Esophagus muscularis mucosa (tissue), 4 donors: ENCODE measurements at regions not wholly inside any gene's neighbourhood (a gene's known extent, or its start where the extent isn't known, plus 50 kb on each side); places are given as distances from the start of the nearest gene placed in this dataset.

Experiments
- DNase-seq: peaks from one replicate; pipeline ENCODE4 v3.0.0-alpha.2; 2017; ENCODE audit errors: extremely low spot score
- H3K27ac ChIP-seq, 4 donors: fragments of 200-600 bp; sonication (generic); replicated peaks in 1 of 4; 1 replicate in 3 of 4; 2 replicates in 1 of 4; pipeline ENCODE4 v1.5.1; 2016 to 2019; ENCODE audit warnings: mild to moderate bottlenecking in 1 of 4
- H3K27me3 ChIP-seq, 4 donors: fragments of 200-600 bp; sonication (generic); one replicate each; pipeline versions ENCODE4 v1.5.1 to v1.6.0; 2016 to 2019
- H3K36me3 ChIP-seq, 4 donors: fragments of 200-600 bp; sonication (generic); one replicate each; pipeline ENCODE4 v1.5.1; 2016 to 2019
- H3K4me1 ChIP-seq, 4 donors: fragments of 200-600 bp; sonication (generic); one replicate each; pipeline ENCODE4 v1.5.1; 2016 to 2019
- H3K4me3 ChIP-seq, 4 donors: fragments of 200-600 bp; sonication (generic); 1 replicate in 2 of 4; 2 replicates in 2 of 4; pipeline ENCODE4 v1.5.1; 2016 to 2019; ENCODE audit warnings: mild to moderate bottlenecking in 4 of 4, moderate library complexity in 1 of 4
- H3K9me3 ChIP-seq, 4 donors: fragments of 200-600 bp; sonication (generic); 1 replicate in 3 of 4; 2 replicates in 1 of 4; pipeline ENCODE4 v1.5.1; 2016 to 2019
- EP300 ChIP-seq: sonication (generic); formaldehyde crosslinking; IDR thresholded peaks from one replicate; pipeline ENCODE4 v1.6.1; 2017; ENCODE audit warnings: antibody characterized with exemption
- POLR2A ChIP-seq: fragments of 450-650 bp; IDR thresholded peaks from one replicate; pipeline ENCODE4 v1.6.1; 2017; ENCODE audit warnings: antibody characterized with exemption, moderate library complexity, mild to moderate bottlenecking, low read depth
- POLR2AphosphoS5 ChIP-seq, 2 donors: sonication (generic); formaldehyde crosslinking; IDR thresholded peaks; one replicate each; pipeline ENCODE4 v1.6.1; 2017; ENCODE audit warnings: antibody characterized with exemption in 2 of 2
- WGBS: methylation state at CpG from one replicate; pipeline ENCODE4 v1.1.5; 2018; 5-methylcytosine and 5-hydroxymethylcytosine counted together
- intact Hi-C: fragments of 100-400 bp; cut with DNase I; formaldehyde crosslinking; loops from one replicate; pipeline ENCODE4 v1.15.1; 2023
- TF ChIP-seq, protein P1 (sequence below), 3 experiments: fragments of 200-600 bp in 2 of 3; fragments of 450-650 bp in 1 of 3; sonication (generic) in 2 of 3; IDR thresholded peaks; one replicate each; pipeline ENCODE4 v1.5.1; 2017 to 2019; ENCODE audit warnings: antibody characterized with exemption in 3 of 3, mild to moderate bottlenecking in 2 of 3, moderate library complexity in 1 of 3

DNA sequence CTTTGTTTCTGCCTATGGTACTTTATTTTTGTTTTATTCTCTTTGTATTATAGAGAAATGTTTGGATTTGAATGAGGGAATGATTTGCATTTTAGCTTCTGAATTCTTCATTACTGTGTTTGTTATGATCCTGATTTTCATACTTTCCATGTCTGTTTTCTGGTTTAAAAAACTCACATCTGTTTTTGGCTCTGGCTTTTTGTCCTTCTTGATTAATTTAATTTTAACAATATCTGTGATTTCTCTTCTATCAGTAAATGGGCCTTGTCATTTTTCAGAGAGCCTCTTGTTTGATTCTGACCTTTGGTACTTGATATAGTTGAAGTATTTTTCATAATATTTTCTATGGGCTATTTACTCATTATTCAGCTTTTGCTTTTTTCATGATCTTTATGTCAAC is 341.6 kb upstream of the HAND2 start:
- TF ChIP-seq POLR2AphosphoS5 (IDR thresholded peaks at IDR 0.05), result no peak
- no peak for TF ChIP-seq EP300
- TF ChIP-seq, protein P1, sequence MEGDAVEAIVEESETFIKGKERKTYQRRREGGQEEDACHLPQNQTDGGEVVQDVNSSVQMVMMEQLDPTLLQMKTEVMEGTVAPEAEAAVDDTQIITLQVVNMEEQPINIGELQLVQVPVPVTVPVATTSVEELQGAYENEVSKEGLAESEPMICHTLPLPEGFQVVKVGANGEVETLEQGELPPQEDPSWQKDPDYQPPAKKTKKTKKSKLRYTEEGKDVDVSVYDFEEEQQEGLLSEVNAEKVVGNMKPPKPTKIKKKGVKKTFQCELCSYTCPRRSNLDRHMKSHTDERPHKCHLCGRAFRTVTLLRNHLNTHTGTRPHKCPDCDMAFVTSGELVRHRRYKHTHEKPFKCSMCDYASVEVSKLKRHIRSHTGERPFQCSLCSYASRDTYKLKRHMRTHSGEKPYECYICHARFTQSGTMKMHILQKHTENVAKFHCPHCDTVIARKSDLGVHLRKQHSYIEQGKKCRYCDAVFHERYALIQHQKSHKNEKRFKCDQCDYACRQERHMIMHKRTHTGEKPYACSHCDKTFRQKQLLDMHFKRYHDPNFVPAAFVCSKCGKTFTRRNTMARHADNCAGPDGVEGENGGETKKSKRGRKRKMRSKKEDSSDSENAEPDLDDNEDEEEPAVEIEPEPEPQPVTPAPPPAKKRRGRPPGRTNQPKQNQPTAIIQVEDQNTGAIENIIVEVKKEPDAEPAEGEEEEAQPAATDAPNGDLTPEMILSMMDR (IDR thresholded peaks at IDR 0.05), result no peak
- TF ChIP-seq POLR2A, result no peak
- DNase-seq, result no peak
- no peaks in the 10 kb centered on the region for H3K9me3 ChIP-seq
- H3K36me3 ChIP-seq, result no peaks in the 10 kb centered on the region
- no peak overlapping the region for H3K27ac ChIP-seq
- no peak overlapping the region for H3K4me3 ChIP-seq
- no peaks in the 10 kb centered on the region for H3K4me1 ChIP-seq
- no peaks in the 10 kb centered on the region for H3K27me3 ChIP-seq
- intact Hi-C loops, result no loop called here

DNA sequence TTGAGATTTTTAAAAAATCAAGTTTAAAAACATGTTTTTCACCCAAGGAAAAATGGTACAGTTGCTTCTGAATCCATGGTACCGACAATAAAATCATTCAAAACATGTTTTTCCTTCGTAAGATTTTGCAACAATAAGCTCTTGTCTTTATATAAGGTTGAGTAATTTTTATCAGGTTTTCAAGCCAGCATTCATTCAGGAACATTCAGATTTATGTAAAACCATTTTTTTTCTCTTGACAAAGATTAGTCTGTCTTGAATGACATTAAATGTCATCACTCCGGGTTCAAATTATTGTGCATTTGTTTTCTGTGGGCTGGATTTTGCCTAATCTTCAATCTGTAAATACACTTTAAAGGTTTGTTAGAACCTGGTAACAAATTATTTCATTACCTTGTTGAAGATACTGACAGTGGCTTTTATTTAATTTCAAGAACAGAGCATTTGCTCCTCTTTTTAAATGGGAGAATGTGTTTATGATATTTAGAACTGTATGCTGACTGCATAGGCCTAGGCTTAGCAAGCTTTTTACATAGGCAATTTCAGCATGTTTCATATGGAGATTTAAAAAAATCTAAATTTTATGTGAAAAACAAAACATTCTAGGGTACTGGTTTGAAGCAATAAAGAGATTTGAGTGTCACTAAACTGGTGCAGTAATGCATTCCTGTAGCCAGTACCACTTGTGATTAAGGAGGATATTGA is 336.4 kb upstream of the HAND2 start:
- Histone ChIP-seq H3K27me3 (no peaks in the 10 kb centered on the region), H3K9me3 (peaks cover 0 to 17% (median 7%) of the 10 kb centered on the region in 4 donors), H3K4me1 (no peaks in the 10 kb centered on the region), H3K27ac (no peak overlapping the region), H3K4me3 (no peak overlapping the region), H3K36me3 (no peaks in the 10 kb centered on the region)
- TF ChIP-seq POLR2AphosphoS5 (IDR thresholded peaks at IDR 0.05) (no peak), EP300 (no peak), POLR2A (no peak)
- TF ChIP-seq, protein P1 (IDR thresholded peaks at IDR 0.05), result no peak
- 90% methylated on average over 3 of the region's 3 CpGs for WGBS
- intact Hi-C loops, result no loop called here
- no peak for DNase-seq

DNA sequence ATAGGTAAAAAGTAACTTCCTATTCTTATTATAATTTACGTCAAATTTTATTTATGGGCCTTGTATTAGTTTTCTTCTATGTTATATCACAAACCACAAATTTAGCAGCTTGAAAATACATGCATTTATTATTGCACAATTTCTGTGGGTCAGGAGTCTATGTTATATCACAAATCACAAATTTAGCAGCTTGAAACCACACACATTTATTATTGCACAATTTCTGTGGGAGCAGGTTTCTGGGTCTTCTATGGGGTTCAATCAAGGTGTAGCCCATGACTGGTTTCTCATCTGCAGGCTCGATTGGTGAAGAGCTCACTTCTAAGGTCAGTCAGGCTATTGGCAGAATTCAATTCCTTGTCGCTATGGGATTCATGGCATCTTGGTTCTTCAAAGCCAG is 332.7 kb upstream of the HAND2 start:
- 93% methylated on average over 3 of the region's 3 CpGs for WGBS
- DNase-seq, result no peak
- Histone ChIP-seq H3K9me3 (peaks cover 0 to 17% (median 7%) of the 10 kb centered on the region in 4 donors), H3K27ac (no peak overlapping the region), H3K27me3 (no peaks in the 10 kb centered on the region), H3K4me1 (peaks cover 7 to 17% (median 13%) of the 10 kb centered on the region in 4 donors), H3K36me3 (no peaks in the 10 kb centered on the region), H3K4me3 (no peak overlapping the region)
- intact Hi-C loops, result no loop called here
- TF ChIP-seq EP300 (no peak), POLR2AphosphoS5 (IDR thresholded peaks at IDR 0.05) (no peak), POLR2A (no peak)
- TF ChIP-seq, protein P1 (IDR thresholded peaks at IDR 0.05), result no peak

DNA sequence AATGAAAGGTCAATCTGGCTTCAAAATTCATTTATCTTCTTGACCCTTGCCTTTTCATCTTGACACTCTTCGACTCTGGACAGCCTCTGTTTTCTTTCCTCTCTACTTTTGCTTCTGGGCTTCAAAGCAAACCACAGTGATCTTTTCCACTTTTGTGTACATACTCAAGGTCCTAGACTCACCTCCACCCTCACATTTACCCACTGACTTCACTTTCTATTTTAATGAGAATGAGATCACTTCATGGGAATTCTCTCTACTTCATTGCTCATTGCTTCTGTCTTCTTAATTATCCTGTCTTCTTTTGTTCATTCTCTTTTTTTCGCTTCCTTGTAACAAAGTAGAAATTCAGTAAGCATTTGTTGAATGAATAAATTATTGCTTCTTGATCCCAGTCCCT is 330.1 kb upstream of the HAND2 start:
- Histone ChIP-seq H3K36me3 (no peaks in the 10 kb centered on the region), H3K4me3 (no peak overlapping the region), H3K27me3 (no peaks in the 10 kb centered on the region), H3K27ac (peak overlapping the region in 1 of 4 donors; percentile 35), H3K9me3 (peaks cover 0 to 14% (median 5%) of the 10 kb centered on the region in 4 donors), H3K4me1 (peaks cover 7 to 25% (median 13%) of the 10 kb centered on the region in 4 donors)
- WGBS, result 54% methylated on average over 2 of the region's 2 CpGs
- no peak for TF ChIP-seq POLR2A
- no peak for TF ChIP-seq EP300
- TF ChIP-seq, protein P1 (IDR thresholded peaks at IDR 0.05), result no peak
- TF ChIP-seq POLR2AphosphoS5 (IDR thresholded peaks at IDR 0.05), result no peak
- intact Hi-C loops, result no loop called here
- DNase-seq, result no peak
